Hepatocyte (in vitro differentiated cells): ENCODE measurements at regions not wholly inside any gene's neighbourhood (a gene's known extent, or its start where the extent isn't known, plus 50 kb on each side); places are given as distances from the start of the nearest gene placed in this dataset.

Source experiments
- DNase-seq: peaks from one replicate; pipeline ENCODE4 v3.0.0-alpha.2; 2016; ENCODE audit warnings: low spot score
- H2AFZ ChIP-seq: fragments of 200-600 bp; sonication (generic); 2 replicates; pipeline ENCODE4 v1.6.0; 2016; ENCODE audit warnings: antibody characterized with exemption, mild to moderate bottlenecking
- H3K27ac ChIP-seq: fragments of 200-600 bp; sonication (generic); 2 replicates; pipeline ENCODE4 v1.5.1; 2016; ENCODE audit warnings: mild to moderate bottlenecking
- H3K27me3 ChIP-seq: fragments of 200-600 bp; sonication (generic); 2 replicates; pipeline ENCODE4 v1.6.1; 2016
- H3K36me3 ChIP-seq: fragments of 200-600 bp; sonication (generic); replicated peaks from 2 replicates; pipeline ENCODE4 v1.5.1; 2016; ENCODE audit warnings: low read depth; ENCODE audit not compliant: insufficient read depth
- H3K4me1 ChIP-seq: fragments of 200-600 bp; sonication (generic); 2 replicates; pipeline ENCODE4 v1.5.1; 2016; ENCODE audit warnings: mild to moderate bottlenecking, moderate library complexity; ENCODE audit not compliant: insufficient read depth
- H3K4me2 ChIP-seq: fragments of 200-600 bp; sonication (generic); 2 replicates; pipeline ENCODE4 v1.6.0; 2016
- H3K4me3 ChIP-seq: fragments of 200-600 bp; sonication (generic); 2 replicates; pipeline ENCODE4 v1.5.1; 2016; ENCODE audit warnings: mild to moderate bottlenecking
- H3K79me2 ChIP-seq: fragments of 200-600 bp; sonication (generic); 2 replicates; pipeline ENCODE4 v1.6.0; 2017; ENCODE audit warnings: mild to moderate bottlenecking
- H3K9me2 ChIP-seq: fragments of 200-600 bp; sonication (generic); replicated peaks from 2 replicates; pipeline ENCODE4 v1.6.0; 2017; ENCODE audit warnings: mild to moderate bottlenecking; ENCODE audit not compliant: insufficient read depth
- H3K9me3 ChIP-seq: fragments of 200-600 bp; sonication (generic); 2 replicates; pipeline ENCODE4 v1.5.1; 2016; ENCODE audit warnings: low read depth, mild to moderate bottlenecking
- H4K20me1 ChIP-seq: fragments of 200-600 bp; sonication (generic); 2 replicates; pipeline ENCODE4 v1.6.0; 2016; ENCODE audit warnings: mild to moderate bottlenecking; ENCODE audit not compliant: insufficient read depth, poor library complexity, severe bottlenecking
- EZH2 ChIP-seq: fragments of 200-600 bp; sonication (generic); IDR thresholded peaks from 2 replicates; pipeline ENCODE4 v1.6.1; 2016; ENCODE audit warnings: antibody characterized with exemption, mild to moderate bottlenecking, borderline replicate concordance
- EZH2phosphoT487 ChIP-seq: fragments of 200-600 bp; sonication (generic); IDR thresholded peaks from one replicate; pipeline ENCODE4 v1.6.1; 2018; ENCODE audit warnings: antibody characterized with exemption, mild to moderate bottlenecking, low read depth, moderate library complexity; ENCODE audit not compliant: unreplicated experiment, severe bottlenecking
- WGBS: methylation state at CpG from one replicate; pipeline ENCODE4 v1.1.6; 2016; ENCODE audit warnings: low lambda C conversion rate; ENCODE audit errors: missing lambda C conversion rate; 5-methylcytosine and 5-hydroxymethylcytosine counted together
- TF ChIP-seq, protein P1 (sequence below): fragments of 200-600 bp; sonication (generic); IDR thresholded peaks from 2 replicates; pipeline ENCODE4 v1.5.1; 2016; ENCODE audit warnings: antibody characterized with exemption, mild to moderate bottlenecking; ENCODE audit not compliant: poor library complexity

DNA sequence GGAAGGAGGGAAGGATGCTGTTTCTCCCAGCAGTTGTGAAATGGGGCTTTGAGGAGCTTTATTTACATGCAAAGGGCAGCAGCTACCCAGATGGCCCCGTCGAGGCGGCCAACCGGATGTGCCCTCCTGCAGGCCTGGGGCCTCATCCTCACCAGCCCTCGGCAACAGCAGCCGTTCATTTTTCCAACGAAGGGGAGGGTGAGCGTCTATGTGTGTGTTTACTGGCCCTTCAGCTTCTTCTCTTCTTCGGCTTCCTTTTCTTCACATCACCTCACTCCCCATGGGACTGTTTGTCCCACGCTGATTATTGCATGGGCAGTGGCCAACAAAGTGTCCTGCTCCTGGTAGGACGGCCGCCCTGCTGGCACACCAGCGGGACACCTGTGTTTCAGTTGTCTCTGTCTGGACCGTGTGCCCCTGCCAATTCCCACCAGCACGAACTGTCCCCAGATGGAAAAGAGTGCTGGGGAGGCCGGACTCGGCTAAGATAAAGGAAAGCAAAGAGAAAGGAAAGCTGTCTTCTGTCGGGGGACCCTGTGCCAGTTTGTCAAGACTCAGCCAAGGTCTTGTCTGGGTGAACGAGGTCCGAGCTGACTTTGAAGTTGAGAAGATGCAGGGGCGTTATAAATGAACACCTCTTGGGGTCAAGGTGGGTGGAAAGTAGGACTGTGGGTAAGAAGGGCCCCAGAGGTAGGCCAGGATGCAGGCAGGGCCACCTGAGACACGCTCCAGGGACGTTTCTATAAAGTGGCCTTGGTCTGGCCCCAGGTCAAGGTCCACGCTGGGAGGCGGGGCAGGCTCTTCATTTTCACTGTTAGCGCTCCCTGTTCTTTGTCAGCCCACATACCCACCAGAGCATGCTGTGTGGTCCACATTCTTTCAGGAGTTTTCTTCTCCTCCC is 57.0 kb downstream of the FAM50B start:
- H3K9me2 ChIP-seq = no peaks in the 10 kb centered on the region
- no peak overlapping the region for H2AFZ ChIP-seq
- no peaks in the 10 kb centered on the region for H3K9me3 ChIP-seq
- WGBS = 59% methylated on average over 26 of the region's 26 CpGs
- H3K4me1 ChIP-seq = peaks cover 30% of the 10 kb centered on the region
- H3K4me2 ChIP-seq = peak overlapping the region; percentile 41
- H3K79me2 ChIP-seq = peaks cover 6% of the 10 kb centered on the region
- peak overlapping the region; percentile 87 for H3K27ac ChIP-seq
- no peak for DNase-seq
- no peaks in the 10 kb centered on the region for H4K20me1 ChIP-seq
- no peaks in the 10 kb centered on the region for H3K27me3 ChIP-seq
- no peaks in the 10 kb centered on the region for H3K36me3 ChIP-seq
- H3K4me3 ChIP-seq = no peak overlapping the region
- TF ChIP-seq EZH2phosphoT487 (no peak), EZH2 (no peak)
- TF ChIP-seq, protein P1, sequence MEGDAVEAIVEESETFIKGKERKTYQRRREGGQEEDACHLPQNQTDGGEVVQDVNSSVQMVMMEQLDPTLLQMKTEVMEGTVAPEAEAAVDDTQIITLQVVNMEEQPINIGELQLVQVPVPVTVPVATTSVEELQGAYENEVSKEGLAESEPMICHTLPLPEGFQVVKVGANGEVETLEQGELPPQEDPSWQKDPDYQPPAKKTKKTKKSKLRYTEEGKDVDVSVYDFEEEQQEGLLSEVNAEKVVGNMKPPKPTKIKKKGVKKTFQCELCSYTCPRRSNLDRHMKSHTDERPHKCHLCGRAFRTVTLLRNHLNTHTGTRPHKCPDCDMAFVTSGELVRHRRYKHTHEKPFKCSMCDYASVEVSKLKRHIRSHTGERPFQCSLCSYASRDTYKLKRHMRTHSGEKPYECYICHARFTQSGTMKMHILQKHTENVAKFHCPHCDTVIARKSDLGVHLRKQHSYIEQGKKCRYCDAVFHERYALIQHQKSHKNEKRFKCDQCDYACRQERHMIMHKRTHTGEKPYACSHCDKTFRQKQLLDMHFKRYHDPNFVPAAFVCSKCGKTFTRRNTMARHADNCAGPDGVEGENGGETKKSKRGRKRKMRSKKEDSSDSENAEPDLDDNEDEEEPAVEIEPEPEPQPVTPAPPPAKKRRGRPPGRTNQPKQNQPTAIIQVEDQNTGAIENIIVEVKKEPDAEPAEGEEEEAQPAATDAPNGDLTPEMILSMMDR = no peak

DNA sequence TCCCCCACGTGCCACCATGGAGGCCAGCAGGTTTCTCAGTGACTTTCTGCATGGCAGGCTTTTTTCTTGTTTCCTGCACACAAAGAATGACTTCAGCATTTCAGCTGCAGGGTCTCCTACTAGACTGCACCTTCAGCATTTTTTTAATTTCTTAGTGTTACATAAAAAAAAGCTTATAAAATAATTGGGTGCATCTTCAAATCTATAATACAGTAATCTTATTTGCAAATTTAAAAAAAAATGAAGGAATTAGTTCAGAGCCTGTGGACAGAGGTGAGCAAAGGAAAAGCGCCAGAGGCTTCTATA is 57.6 kb downstream of the FAM50B start:
- Histone ChIP-seq H3K4me1 (peaks cover 36% of the 10 kb centered on the region), H3K4me3 (no peak overlapping the region), H3K27ac (peak overlapping the region; percentile 87), H3K79me2 (peaks cover 6% of the 10 kb centered on the region), H3K4me2 (peak overlapping the region; percentile 41), H3K9me2 (no peaks in the 10 kb centered on the region), H3K9me3 (no peaks in the 10 kb centered on the region), H3K36me3 (no peaks in the 10 kb centered on the region), H4K20me1 (no peaks in the 10 kb centered on the region), H2AFZ (no peak overlapping the region), H3K27me3 (no peaks in the 10 kb centered on the region)
- no peak for DNase-seq
- TF ChIP-seq EZH2 (no peak), EZH2phosphoT487 (no peak)
- TF ChIP-seq, protein P1 = no peak
- WGBS = 52% methylated on average over 2 of the region's 2 CpGs

- Histone ChIP-seq H3K36me3 (no peaks in the 10 kb centered on the region), H2AFZ (no peak overlapping the region), H3K9me3 (no peaks in the 10 kb centered on the region), H3K9me2 (no peaks in the 10 kb centered on the region), H3K27me3 (no peaks in the 10 kb centered on the region), H3K4me3 (no peak overlapping the region), H4K20me1 (no peaks in the 10 kb centered on the region), H3K79me2 (peaks cover 6% of the 10 kb centered on the region), H3K4me1 (peaks cover 50% of the 10 kb centered on the region), H3K27ac (peak overlapping the region; percentile 96), H3K4me2 (peak overlapping the region; percentile 8)
- no peak for DNase-seq
- TF ChIP-seq EZH2 (no peak), EZH2phosphoT487 (no peak)
- TF ChIP-seq, protein P1 = no peak
- WGBS = 92% methylated on average over 10 of the region's 10 CpGs
Measured at GRCh38 chr6:3908223-3908622, 59.0 kb downstream of the FAM50B start.
